HCT116 (cell line): ENCODE measurements at regions not wholly inside any gene's neighbourhood (a gene's known extent, or its start where the extent isn't known, plus 50 kb on each side); places are given as distances from the start of the nearest gene placed in this dataset.
A peak's percentile ranks its signal among the peaks of the same experiment; 100 is the strongest.

ENCODE experiments used
- ATAC-seq: fragments of 200-7000 bp; cut with Tn5 transposase; 2 replicates; pipeline ENCODE4 v1.9.1; 2020; ENCODE audit warnings: mild to moderate bottlenecking, moderate library complexity
- BruUV-seq: library from RNA; stranded (reverse); fragments of 400-500 nt; replicated peaks from 2 replicates; lab custom pipeline; 2021; lab: Mats Ljungman, UMichigan
- CTCF ChIA-PET: fragments of 300-600 bp; sonication (Branson Sonifier 250); formaldehyde crosslinking; loops from one replicate; lab custom pipeline; 2021; ENCODE audit warnings: antibody characterized with exemption; lab: Charles Lee
- POLR2A ChIA-PET: fragments of 300-600, 350-600 bp; sonication (Branson Sonifier 250); formaldehyde crosslinking; loops from one replicate; lab custom pipeline; 2021; ENCODE audit warnings: antibody characterized with exemption; lab: Charles Lee
- RAD21 ChIA-PET, 2 experiments: fragments of 300-600 bp; sonication (Branson Sonifier 250); formaldehyde crosslinking; loops; one replicate each; lab custom pipeline; 2023; ENCODE audit warnings: low total read pairs in 2 of 2; ENCODE audit not compliant: uncharacterized antibody in 2 of 2, unreplicated experiment in 2 of 2, low non-redundant PET in 1 of 2; lab: Charles Lee
- DNase-seq: peaks from one replicate; pipeline ENCODE4 v3.0.0-alpha.2; 2010; ENCODE audit warnings: low read depth, low spot score
- H2AFZ ChIP-seq: fragments of 200-600 bp; shearing (Covaris generic), sonication (generic); 2 replicates; pipeline ENCODE4 v1.6.1; 2017; ENCODE audit warnings: low read depth, mixed run types, mixed read lengths, antibody characterized with exemption, low read length; ENCODE audit not compliant: poor library complexity, severe bottlenecking
- H3K27ac ChIP-seq: 2 replicates; pipeline ENCODE4 v1.5.1; 2012; ENCODE audit warnings: low read depth, low read length
- H3K27me3 ChIP-seq: fragments of 200-600 bp; sonication (generic); 2 replicates; pipeline ENCODE4 v1.6.1; 2016; ENCODE audit warnings: mixed run types, low read length, mixed read lengths; ENCODE audit not compliant: insufficient read depth
- H3K36me3 ChIP-seq, 2 experiments: fragments of 200-500 bp in 1 of 2; fragments of 200-600 bp in 1 of 2; sonication (Bioruptor generic) in 1 of 2; sonication (generic) in 1 of 2; 2 replicates each; pipeline versions ENCODE4 v1.5.1 to v1.6.1; 2014 to 2016; ENCODE audit warnings: low read length in 2 of 2, inconsistent platforms in 1 of 2, mixed read lengths in 1 of 2, mixed run types in 1 of 2; ENCODE audit not compliant: insufficient read depth in 2 of 2, control insufficient read depth in 1 of 2
- H3K4me1 ChIP-seq, 2 experiments: fragments of 200-600 bp in 1 of 2; sonication (generic) in 1 of 2; 2 replicates each; pipeline versions ENCODE4 v1.5.1 to v1.6.1; 2012 to 2017; ENCODE audit warnings: low read length in 2 of 2, inconsistent platforms in 1 of 2, mild to moderate bottlenecking in 1 of 2, mixed read lengths in 1 of 2, mixed run types in 1 of 2, moderate library complexity in 1 of 2; ENCODE audit not compliant: insufficient read depth in 2 of 2, control insufficient read depth in 1 of 2
- H3K4me2 ChIP-seq: fragments of 200-600 bp; sonication (generic); 2 replicates; pipeline ENCODE4 v1.6.1; 2017; ENCODE audit warnings: mixed run types, low read length, mixed read lengths
- H3K4me3 ChIP-seq, 2 experiments: fragments of 200-600 bp in 1 of 2; sonication (generic) in 1 of 2; replicated peaks in 1 of 2; 2 replicates each; pipeline ENCODE4 v1.5.1; 2011 to 2016; ENCODE audit warnings: low read length in 2 of 2, control low read depth in 1 of 2, low read depth in 1 of 2, mild to moderate bottlenecking in 1 of 2, mixed read lengths in 1 of 2, mixed run types in 1 of 2
- H3K79me2 ChIP-seq: fragments of 200-600 bp; sonication (generic); 2 replicates; pipeline ENCODE4 v1.6.1; 2017; ENCODE audit warnings: mild to moderate bottlenecking, mixed run types, low read length, moderate library complexity, mixed read lengths; ENCODE audit not compliant: insufficient read depth
- H3K9ac ChIP-seq: fragments of 200-600 bp; sonication (generic); 2 replicates; pipeline ENCODE4 v1.6.1; 2016; ENCODE audit warnings: low read length, mixed read lengths
- H3K9me2 ChIP-seq: fragments of 200-600 bp; sonication (generic), shearing (Covaris generic); 2 replicates; pipeline ENCODE4 v1.6.1; 2017; ENCODE audit warnings: mixed run types, mild to moderate bottlenecking, moderate library complexity; ENCODE audit not compliant: insufficient read depth
- H3K9me3 ChIP-seq, 2 experiments: fragments of 200-500 bp in 1 of 2; fragments of 200-600 bp in 1 of 2; sonication (Bioruptor generic) in 1 of 2; sonication (generic) in 1 of 2; 2 replicates each; pipeline ENCODE4 v1.6.1; 2014 to 2017; ENCODE audit warnings: low read length in 2 of 2, mixed read lengths in 2 of 2, inconsistent platforms in 1 of 2, low read depth in 1 of 2, mild to moderate bottlenecking in 1 of 2, mixed run types in 1 of 2, moderate library complexity in 1 of 2; ENCODE audit not compliant: control insufficient read depth in 1 of 2, insufficient read depth in 1 of 2
- H4K20me1 ChIP-seq: fragments of 200-600 bp; sonication (generic), shearing (Covaris generic); 2 replicates; pipeline ENCODE4 v1.6.1; 2017; ENCODE audit warnings: mixed run types, mild to moderate bottlenecking, moderate library complexity; ENCODE audit not compliant: insufficient read depth
- CBX3 ChIP-seq: IDR thresholded peaks from 2 replicates; pipeline ENCODE4 v1.6.1; 2012; ENCODE audit warnings: low read depth
- ELF1 ChIP-seq: IDR thresholded peaks from 2 replicates; pipeline ENCODE4 v1.6.1; 2012; ENCODE audit warnings: low read depth, borderline replicate concordance
- EZH2 ChIP-seq: fragments of 200-600 bp; sonication (generic); IDR thresholded peaks from 2 replicates; pipeline ENCODE4 v1.6.1; 2017; ENCODE audit warnings: antibody characterized with exemption, mixed run types
- FOSL1 ChIP-seq: IDR thresholded peaks from 2 replicates; pipeline ENCODE4 v1.6.1; 2012; ENCODE audit warnings: low read depth
- JUND ChIP-seq: IDR thresholded peaks from 2 replicates; pipeline ENCODE4 v1.6.1; 2012
- POLR2AphosphoS5 ChIP-seq: IDR thresholded peaks from 2 replicates; pipeline ENCODE4 v1.6.1; 2011; ENCODE audit warnings: mild to moderate bottlenecking, low read depth, low read length, moderate library complexity
- SRF ChIP-seq: IDR thresholded peaks from 2 replicates; pipeline ENCODE4 v1.6.1; 2012; ENCODE audit warnings: low read depth
- ZFX ChIP-seq: fragments of 450-650 bp; IDR thresholded peaks from 2 replicates; pipeline ENCODE4 v1.6.1; 2017
- intact Hi-C: fragments of 100-400 bp; cut with micrococcal nuclease; formaldehyde crosslinking; loops from 2 replicates; pipeline ENCODE4 v1.10.0; 2022
- TF ChIP-seq, protein P1 (sequence below): IDR thresholded peaks from 2 replicates; pipeline ENCODE4 v1.6.1; 2012
- TF ChIP-seq, protein P2 (sequence below): IDR thresholded peaks from 2 replicates; pipeline ENCODE4 v1.6.1; 2012
- TF ChIP-seq, protein P3 (sequence below), 3 experiments: fragments of 200-600 bp in 1 of 3; sonication (generic) in 1 of 3; IDR thresholded peaks in 2 of 3; conservative IDR thresholded peaks in 1 of 3; 2 replicates each; pipeline ENCODE4 v1.5.1; 2012 to 2017; ENCODE audit warnings: low read depth in 2 of 3, low read length in 2 of 3, antibody characterized with exemption in 1 of 3, borderline replicate concordance in 1 of 3, control low read depth in 1 of 3, mild to moderate bottlenecking in 1 of 3, mixed read lengths in 1 of 3, mixed run types in 1 of 3, moderate library complexity in 1 of 3; ENCODE audit not compliant: insufficient read depth in 1 of 3
- TF ChIP-seq, protein P4 (sequence below): IDR thresholded peaks from 2 replicates; pipeline ENCODE4 v1.6.1; 2011; ENCODE audit warnings: mild to moderate bottlenecking, low read length, moderate library complexity; ENCODE audit not compliant: insufficient replicate concordance; ENCODE audit errors: extremely low read depth

- Histone ChIP-seq H3K9me2 (no peaks in the 10 kb centered on the region), H3K27ac (no peak overlapping the region), H3K36me3 (no peaks in the 10 kb centered on the region), H2AFZ (peak overlapping the region; percentile 50), H3K4me2 (no peak overlapping the region), H3K79me2 (no peaks in the 10 kb centered on the region), H3K4me1 (no peaks in the 10 kb centered on the region), H3K4me3 (no peak overlapping the region), H3K9ac (no peak overlapping the region), H4K20me1 (no peaks in the 10 kb centered on the region), H3K27me3 (no peaks in the 10 kb centered on the region), H3K9me3 (no peaks in the 10 kb centered on the region)
- POLR2A ChIA-PET = no interaction called here
- intact Hi-C loops = no loop called here
- ATAC-seq (no peak), DNase-seq (no peak)
- RAD21 ChIA-PET = no interaction called here
- CTCF ChIA-PET = no interaction called here
- BruUV-seq = no TSS peak
- no peak for TF ChIP-seq FOSL1
- no peak for TF ChIP-seq ZFX
- no peak for TF ChIP-seq POLR2AphosphoS5
- TF ChIP-seq, protein P1, sequence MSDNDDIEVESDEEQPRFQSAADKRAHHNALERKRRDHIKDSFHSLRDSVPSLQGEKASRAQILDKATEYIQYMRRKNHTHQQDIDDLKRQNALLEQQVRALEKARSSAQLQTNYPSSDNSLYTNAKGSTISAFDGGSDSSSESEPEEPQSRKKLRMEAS = no peak
- TF ChIP-seq EZH2 = no peak
- TF ChIP-seq, protein P2, sequence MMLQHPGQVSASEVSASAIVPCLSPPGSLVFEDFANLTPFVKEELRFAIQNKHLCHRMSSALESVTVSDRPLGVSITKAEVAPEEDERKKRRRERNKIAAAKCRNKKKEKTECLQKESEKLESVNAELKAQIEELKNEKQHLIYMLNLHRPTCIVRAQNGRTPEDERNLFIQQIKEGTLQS = no peak
- TF ChIP-seq, protein P3, sequence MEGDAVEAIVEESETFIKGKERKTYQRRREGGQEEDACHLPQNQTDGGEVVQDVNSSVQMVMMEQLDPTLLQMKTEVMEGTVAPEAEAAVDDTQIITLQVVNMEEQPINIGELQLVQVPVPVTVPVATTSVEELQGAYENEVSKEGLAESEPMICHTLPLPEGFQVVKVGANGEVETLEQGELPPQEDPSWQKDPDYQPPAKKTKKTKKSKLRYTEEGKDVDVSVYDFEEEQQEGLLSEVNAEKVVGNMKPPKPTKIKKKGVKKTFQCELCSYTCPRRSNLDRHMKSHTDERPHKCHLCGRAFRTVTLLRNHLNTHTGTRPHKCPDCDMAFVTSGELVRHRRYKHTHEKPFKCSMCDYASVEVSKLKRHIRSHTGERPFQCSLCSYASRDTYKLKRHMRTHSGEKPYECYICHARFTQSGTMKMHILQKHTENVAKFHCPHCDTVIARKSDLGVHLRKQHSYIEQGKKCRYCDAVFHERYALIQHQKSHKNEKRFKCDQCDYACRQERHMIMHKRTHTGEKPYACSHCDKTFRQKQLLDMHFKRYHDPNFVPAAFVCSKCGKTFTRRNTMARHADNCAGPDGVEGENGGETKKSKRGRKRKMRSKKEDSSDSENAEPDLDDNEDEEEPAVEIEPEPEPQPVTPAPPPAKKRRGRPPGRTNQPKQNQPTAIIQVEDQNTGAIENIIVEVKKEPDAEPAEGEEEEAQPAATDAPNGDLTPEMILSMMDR (IDR thresholded peaks at IDR 0.05 in 2 of 3, conservative IDR thresholded peaks at IDR 0.05 in 1 of 3; ENCODE audit: borderline replicate concordance in 1 of 3, insufficient read depth in 1 of 3, low read depth in 2 of 3, low read length in 2 of 3) = no peak
- TF ChIP-seq SRF = no peak
- TF ChIP-seq, protein P4, sequence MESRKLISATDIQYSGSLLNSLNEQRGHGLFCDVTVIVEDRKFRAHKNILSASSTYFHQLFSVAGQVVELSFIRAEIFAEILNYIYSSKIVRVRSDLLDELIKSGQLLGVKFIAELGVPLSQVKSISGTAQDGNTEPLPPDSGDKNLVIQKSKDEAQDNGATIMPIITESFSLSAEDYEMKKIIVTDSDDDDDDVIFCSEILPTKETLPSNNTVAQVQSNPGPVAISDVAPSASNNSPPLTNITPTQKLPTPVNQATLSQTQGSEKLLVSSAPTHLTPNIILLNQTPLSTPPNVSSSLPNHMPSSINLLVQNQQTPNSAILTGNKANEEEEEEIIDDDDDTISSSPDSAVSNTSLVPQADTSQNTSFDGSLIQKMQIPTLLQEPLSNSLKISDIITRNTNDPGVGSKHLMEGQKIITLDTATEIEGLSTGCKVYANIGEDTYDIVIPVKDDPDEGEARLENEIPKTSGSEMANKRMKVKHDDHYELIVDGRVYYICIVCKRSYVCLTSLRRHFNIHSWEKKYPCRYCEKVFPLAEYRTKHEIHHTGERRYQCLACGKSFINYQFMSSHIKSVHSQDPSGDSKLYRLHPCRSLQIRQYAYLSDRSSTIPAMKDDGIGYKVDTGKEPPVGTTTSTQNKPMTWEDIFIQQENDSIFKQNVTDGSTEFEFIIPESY = no peak
- TF ChIP-seq CBX3 = no peak
- TF ChIP-seq JUND = no peak
- TF ChIP-seq ELF1 = no peak
Observed at GRCh38 chr1:98027103-98027705, 106.4 kb upstream of the DPYD start.
